ES-I3 (cell line): ENCODE measurements at regions not wholly inside any gene's neighbourhood (a gene's known extent, or its start where the extent isn't known, plus 50 kb on each side); places are given as distances from the start of the nearest gene placed in this dataset.
"Not testable (repeated sequence)": the region's sequence is repeated elsewhere in the genome, so short reads cannot be mapped to it uniquely, and the experiment has no call there.

Experiments used
- H3K36me3 ChIP-seq: 2 replicates; pipeline ENCODE4 v1.6.1; 2013; ENCODE audit warnings: mild to moderate bottlenecking, low read length, control low read depth, moderate library complexity; ENCODE audit not compliant: insufficient read depth
- H3K4me1 ChIP-seq: 2 replicates; pipeline ENCODE4 v1.6.1; 2013; ENCODE audit warnings: mild to moderate bottlenecking, control low read depth, low read length; ENCODE audit not compliant: insufficient read depth
- H3K9ac ChIP-seq: 2 replicates; pipeline ENCODE4 v1.6.1; 2013; ENCODE audit warnings: low read depth, mild to moderate bottlenecking, low read length, moderate library complexity
- H3K9me3 ChIP-seq: 2 replicates; pipeline ENCODE4 v1.6.1; 2013; ENCODE audit warnings: mild to moderate bottlenecking, low read length, moderate library complexity; ENCODE audit not compliant: control insufficient read depth, insufficient read depth

GRCh38 chr14:29354486-29354885 lies 573.2 kb downstream of the PRKD1 start:
- Histone ChIP-seq H3K9ac (no peak overlapping the region), H3K36me3 (no peaks in the 10 kb centered on the region), H3K4me1 (no peaks in the 10 kb centered on the region), H3K9me3 (no peaks in the 10 kb centered on the region)

GRCh38 chr14:29355331-29355730 lies 572.3 kb downstream of the PRKD1 start:
- Histone ChIP-seq H3K9me3 (no peaks in the 10 kb centered on the region), H3K9ac (no peak overlapping the region), H3K4me1 (no peaks in the 10 kb centered on the region), H3K36me3 (no peaks in the 10 kb centered on the region)

GRCh38 chr14:29355846-29356245 lies 571.8 kb downstream of the PRKD1 start:
- Histone ChIP-seq H3K9me3 (no peaks in the 10 kb centered on the region), H3K9ac (no peak overlapping the region), H3K4me1 (no peaks in the 10 kb centered on the region), H3K36me3 (no peaks in the 10 kb centered on the region)

DNA sequence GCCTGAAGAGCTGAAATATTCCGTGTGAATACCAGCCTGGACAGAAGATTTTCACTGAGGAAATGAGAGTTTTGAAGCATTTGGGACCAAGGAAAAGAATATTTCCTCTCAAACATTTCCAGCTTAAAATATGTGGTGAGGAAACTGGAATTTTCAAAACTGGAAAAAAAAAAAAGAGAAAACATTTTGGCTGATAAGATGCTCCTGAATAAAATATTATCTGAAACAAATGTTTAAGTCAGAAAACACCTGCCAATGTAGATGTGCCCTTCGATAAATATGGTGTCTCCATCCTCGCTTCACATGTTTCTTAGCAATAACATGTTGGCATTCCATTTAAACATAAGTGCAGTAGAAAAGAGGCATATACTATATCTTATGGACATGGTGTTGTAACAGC lies 567.0 kb downstream of the PRKD1 start:
- Histone ChIP-seq H3K4me1 (no peaks in the 10 kb centered on the region), H3K9me3 (no peaks in the 10 kb centered on the region; the same call in 1 of the 2 replicates), H3K9ac (no peak overlapping the region), H3K36me3 (no peaks in the 10 kb centered on the region)

GRCh38 chr14:29370024-29370423 lies 557.6 kb downstream of the PRKD1 start:
- H3K4me1 ChIP-seq = no peaks in the 10 kb centered on the region

GRCh38 chr14:29376237-29376636 lies 551.4 kb downstream of the PRKD1 start:
- Histone ChIP-seq H3K36me3 (no peaks in the 10 kb centered on the region), H3K9me3 (no peaks in the 10 kb centered on the region), H3K9ac (no peak overlapping the region), H3K4me1 (no peaks in the 10 kb centered on the region)

More at GRCh38 chr14:29370024-29370423, 557.6 kb downstream of the PRKD1 start:
- Histone ChIP-seq H3K9me3 (no peaks in the 10 kb centered on the region), H3K9ac (no peak overlapping the region), H3K36me3 (no peaks in the 10 kb centered on the region)

- H3K9me3 ChIP-seq = no peaks in the 10 kb centered on the region
- H3K9ac ChIP-seq = no peak overlapping the region
- no peaks in the 10 kb centered on the region for H3K4me1 ChIP-seq
- no peaks in the 10 kb centered on the region for H3K36me3 ChIP-seq
Observed at GRCh38 chr14:29380826-29381225, 546.8 kb downstream of the PRKD1 start.

GRCh38 chr14:29388571-29388970 lies 539.1 kb downstream of the PRKD1 start:
- Histone ChIP-seq H3K9me3 (no peaks in the 10 kb centered on the region), H3K36me3 (no peaks in the 10 kb centered on the region), H3K4me1 (peaks cover 9% of the 10 kb centered on the region), H3K9ac (no peak overlapping the region)

DNA sequence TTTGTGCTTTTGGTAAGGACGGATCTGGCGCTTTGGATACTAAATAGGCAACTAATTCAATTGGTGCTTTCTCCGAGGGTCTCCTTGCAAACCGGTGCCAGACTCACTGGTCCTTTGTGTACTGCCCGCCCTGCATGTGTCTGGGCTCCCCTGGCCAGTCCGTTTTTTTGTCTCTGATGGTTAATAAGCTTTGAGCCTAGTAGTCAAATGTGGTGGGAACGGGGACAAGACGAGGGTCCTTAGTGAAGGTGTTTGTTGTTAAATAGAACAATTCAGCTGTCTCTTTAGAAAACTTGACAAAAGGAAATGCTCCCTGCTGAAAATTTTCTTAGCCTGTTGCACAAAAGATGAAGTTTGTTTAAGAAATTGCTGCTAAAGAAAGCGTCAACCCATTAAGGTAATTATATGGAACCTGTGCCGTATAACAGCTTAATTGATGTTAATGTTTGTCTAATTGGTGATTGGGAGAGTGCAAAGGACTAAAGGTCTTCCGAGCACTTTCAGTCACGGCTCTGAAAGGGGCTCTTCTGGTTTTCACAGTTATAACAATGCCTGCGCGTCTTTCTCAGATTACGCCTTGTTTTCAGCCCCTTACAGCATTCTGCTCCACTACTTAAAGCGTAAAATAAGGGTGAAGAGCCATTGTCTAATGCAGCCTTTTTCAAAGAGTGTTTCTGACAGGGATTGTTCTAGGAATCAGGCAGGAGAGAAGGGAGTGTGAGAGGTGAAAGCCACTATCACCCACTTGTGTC lies 537.4 kb downstream of the PRKD1 start:
- Histone ChIP-seq H3K4me1 (peaks cover 9% of the 10 kb centered on the region), H3K36me3 (no peaks in the 10 kb centered on the region), H3K9me3 (no peaks in the 10 kb centered on the region), H3K9ac (no peak overlapping the region)

- Histone ChIP-seq H3K9me3 (no peaks in the 10 kb centered on the region), H3K36me3 (no peaks in the 10 kb centered on the region), H3K4me1 (peaks cover 9% of the 10 kb centered on the region), H3K9ac (no peak overlapping the region)
Observed at GRCh38 chr14:29391231-29391630, 536.4 kb downstream of the PRKD1 start.

GRCh38 chr14:29391801-29392200 lies 535.8 kb downstream of the PRKD1 start:
- no peaks in the 10 kb centered on the region for H3K36me3 ChIP-seq
- H3K4me1 ChIP-seq = peaks cover 9% of the 10 kb centered on the region
- H3K9me3 ChIP-seq = no peaks in the 10 kb centered on the region
- H3K9ac ChIP-seq = no peak overlapping the region

GRCh38 chr14:29392287-29392686 lies 535.4 kb downstream of the PRKD1 start:
- Histone ChIP-seq H3K36me3 (no peaks in the 10 kb centered on the region), H3K9me3 (no peaks in the 10 kb centered on the region), H3K4me1 (peaks cover 9% of the 10 kb centered on the region), H3K9ac (no peak overlapping the region)

DNA sequence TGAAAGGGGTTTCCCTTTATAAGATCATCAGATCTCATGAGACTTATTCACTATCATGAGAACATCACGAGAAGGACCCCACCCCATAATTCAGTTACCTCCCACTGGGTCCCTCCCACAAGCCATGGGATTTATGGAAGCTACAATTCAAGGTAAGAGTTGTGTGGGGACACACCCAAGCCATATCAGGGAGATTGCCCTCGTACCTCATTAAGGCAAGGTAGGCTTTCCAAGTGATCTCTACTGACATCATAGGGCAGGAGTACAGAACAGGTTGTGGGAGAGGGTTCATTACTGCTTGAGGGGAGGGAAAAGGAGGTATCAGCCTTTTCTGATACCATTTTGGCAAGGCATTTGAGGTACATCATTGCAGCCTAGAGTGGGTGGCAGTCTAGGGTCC lies 524.6 kb downstream of the PRKD1 start:
- no peaks in the 10 kb centered on the region for H3K4me1 ChIP-seq
- H3K9ac ChIP-seq = no peak overlapping the region
- no peaks in the 10 kb centered on the region for H3K9me3 ChIP-seq
- no peaks in the 10 kb centered on the region for H3K36me3 ChIP-seq

- Histone ChIP-seq H3K36me3 (no peaks in the 10 kb centered on the region), H3K9ac (no peak overlapping the region), H3K4me1 (no peaks in the 10 kb centered on the region), H3K9me3 (no peaks in the 10 kb centered on the region)
Observed at GRCh38 chr14:29410581-29410980, 517.1 kb downstream of the PRKD1 start.

GRCh38 chr14:29414931-29415330 lies 512.7 kb downstream of the PRKD1 start:
- H3K9ac ChIP-seq, H3K36me3 ChIP-seq, H3K9me3 ChIP-seq, H3K4me1 ChIP-seq: not testable (repeated sequence)
